ENCODE measurements at regions not wholly inside any gene's neighbourhood (a gene's known extent, or its start where the extent isn't known, plus 50 kb on each side); places are given as distances from the start of the nearest gene placed in this dataset.

DNA sequence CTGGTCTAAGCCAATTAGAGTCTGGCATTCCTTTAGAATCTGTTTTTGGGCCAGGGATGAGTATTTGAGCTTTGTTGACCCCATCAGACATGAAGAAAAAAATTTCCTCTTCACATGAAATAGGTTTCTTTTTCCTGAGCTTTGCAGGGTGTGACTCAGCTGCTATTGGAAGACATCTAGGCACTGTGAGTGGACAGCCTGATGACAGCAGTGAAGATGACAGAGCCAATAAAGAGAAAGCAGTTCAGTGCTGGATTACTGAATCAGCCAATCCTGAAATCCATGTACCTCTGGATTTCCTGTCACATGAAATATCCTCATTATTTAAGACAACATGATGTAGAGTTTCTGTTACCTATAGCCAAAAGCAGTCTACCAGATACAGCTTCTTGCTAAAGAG is 51.3 kb upstream of the GRIA1 start:
- TF ChIP-seq CTCF (IDR thresholded peaks at IDR 0.05) (no peak), POLR2A (IDR thresholded peaks at IDR 0.05) (no peak)

Data from upper lobe of left lung (tissue), 4 donors.